ENCODE measurements at regions not wholly inside any gene's neighbourhood (a gene's known extent, or its start where the extent isn't known, plus 50 kb on each side); places are given as distances from the start of the nearest gene placed in this dataset.

GRCh38 chr12:24759155-24759554 lies 189.7 kb downstream of the BCAT1 start:
- no peak for DNase-seq (ENCODE audit: low read depth)

- DNase-seq (ENCODE audit: low read depth) = no peak
Observed at GRCh38 chr12:24756479-24757024, 192.3 kb downstream of the BCAT1 start.

GRCh38 chr12:24754690-24755638 lies 193.9 kb downstream of the BCAT1 start:
- no peak for DNase-seq (ENCODE audit: low read depth)

- DNase-seq (ENCODE audit: low read depth) = no peak
Observed at GRCh38 chr12:24752763-24753462, 196.0 kb downstream of the BCAT1 start.

- no peak for DNase-seq (ENCODE audit: low read depth)
Observed at GRCh38 chr12:24751181-24751580, 197.7 kb downstream of the BCAT1 start.

GRCh38 chr12:24750263-24750662 lies 198.6 kb downstream of the BCAT1 start:
- DNase-seq (ENCODE audit: low read depth) = no peak

GRCh38 chr12:24749171-24749570 lies 199.7 kb downstream of the BCAT1 start:
- DNase-seq (ENCODE audit: low read depth) = no peak

GRCh38 chr12:24748326-24748725 lies 200.6 kb downstream of the BCAT1 start:
- DNase-seq (ENCODE audit: low read depth) = no peak

GRCh38 chr12:24746864-24747263 lies 202.0 kb downstream of the BCAT1 start:
- DNase-seq (ENCODE audit: low read depth) = no peak

- no peak for DNase-seq (ENCODE audit: low read depth)
Observed at GRCh38 chr12:24746006-24746671, 202.8 kb downstream of the BCAT1 start.

- DNase-seq (ENCODE audit: low read depth) = no peak
Observed at GRCh38 chr12:24743941-24744793, 204.7 kb downstream of the BCAT1 start.

GRCh38 chr12:24742378-24742777 lies 206.5 kb downstream of the BCAT1 start:
- DNase-seq (ENCODE audit: low read depth) = no peak

GRCh38 chr12:24741216-24741615 lies 207.7 kb downstream of the BCAT1 start:
- DNase-seq (ENCODE audit: low read depth) = no peak

- DNase-seq (ENCODE audit: low read depth) = no peak
Observed at GRCh38 chr12:24739106-24739779, 209.7 kb downstream of the BCAT1 start.

GRCh38 chr12:24738441-24738840 lies 210.5 kb downstream of the BCAT1 start:
- DNase-seq (ENCODE audit: low read depth) = no peak

- no peak for DNase-seq (ENCODE audit: low read depth)
Observed at GRCh38 chr12:24731596-24731995, 217.3 kb downstream of the BCAT1 start.

- no peak for DNase-seq (ENCODE audit: low read depth)
Observed at GRCh38 chr12:24730489-24730896, 218.4 kb downstream of the BCAT1 start.

- DNase-seq (ENCODE audit: low read depth) = no peak
Observed at GRCh38 chr12:24728826-24729225, 220.1 kb downstream of the BCAT1 start.

- no peak for DNase-seq (ENCODE audit: low read depth)
Observed at GRCh38 chr12:24728366-24728765, 220.5 kb downstream of the BCAT1 start.

- DNase-seq (ENCODE audit: low read depth) = no peak
Observed at GRCh38 chr12:24725616-24726015, 223.3 kb downstream of the BCAT1 start.

- no peak for DNase-seq (ENCODE audit: low read depth)
Observed at GRCh38 chr12:24724814-24725213, 224.1 kb downstream of the BCAT1 start.
